SK-N-SH treated with all-trans-retinoic acid at 6 μM for 48 hours (cell line): ENCODE measurements at regions not wholly inside any gene's neighbourhood (a gene's known extent, or its start where the extent isn't known, plus 50 kb on each side); places are given as distances from the start of the nearest gene placed in this dataset.
"Not testable (repeated sequence)": the region's sequence is repeated elsewhere in the genome, so short reads cannot be mapped to it uniquely, and the experiment has no call there.

Experiments
- ATAC-seq: fragments of 200-7000 bp; cut with Tn5 transposase; 3 replicates; pipeline ENCODE4 v1.9.1; 2020; ENCODE audit warnings: mild to moderate bottlenecking, moderate library complexity
- ARNTL ChIP-seq: fragments of 450-650 bp; formaldehyde crosslinking; IDR thresholded peaks from 2 replicates; pipeline ENCODE4 v1.5.0; 2020; ENCODE audit warnings: low read depth, mild to moderate bottlenecking, moderate library complexity, borderline replicate concordance
- CSDC2 ChIP-seq: fragments of 250-450 bp; sonication (Bioruptor Pico); IDR thresholded peaks from 2 replicates; pipeline ENCODE4 v1.5.0; 2020; ENCODE audit warnings: mild to moderate bottlenecking, moderate library complexity
- ESRRG ChIP-seq: fragments of 250-450 bp; sonication (Bioruptor Pico); IDR thresholded peaks from 2 replicates; pipeline ENCODE4 v1.6.1; 2021; ENCODE audit warnings: mild to moderate bottlenecking
- ISL1 ChIP-seq: fragments of 250-450 bp; sonication (Bioruptor Pico); IDR thresholded peaks from 2 replicates; pipeline ENCODE4 v2.1.2; 2022; ENCODE audit warnings: mild to moderate bottlenecking, moderate library complexity
- PPARA ChIP-seq: fragments of 250-450 bp; sonication (Bioruptor Pico); IDR thresholded peaks from 2 replicates; pipeline ENCODE4 v1.5.0; 2020; ENCODE audit warnings: mild to moderate bottlenecking, borderline replicate concordance
- RARB ChIP-seq: fragments of 250-450 bp; sonication (Bioruptor Pico); IDR thresholded peaks from 2 replicates; pipeline ENCODE4 v1.8.0; 2021; ENCODE audit warnings: mild to moderate bottlenecking, moderate library complexity
- SNAI2 ChIP-seq: fragments of 250-450 bp; sonication (Bioruptor Pico); IDR thresholded peaks from 2 replicates; pipeline ENCODE4 v1.5.0; 2020; ENCODE audit warnings: mild to moderate bottlenecking, moderate library complexity
- TCF4 ChIP-seq: fragments of 250-450 bp; sonication (Bioruptor Pico); IDR thresholded peaks from 2 replicates; pipeline ENCODE4 v1.8.0; 2021; ENCODE audit warnings: mild to moderate bottlenecking, moderate library complexity, borderline replicate concordance
- TOX ChIP-seq: fragments of 250-450 bp; sonication (Bioruptor Pico); IDR thresholded peaks from 2 replicates; pipeline ENCODE4 v1.8.0; 2021; ENCODE audit warnings: mild to moderate bottlenecking, moderate library complexity, borderline replicate concordance
- ZFP3 ChIP-seq: fragments of 250-450 bp; sonication (Bioruptor Pico); IDR thresholded peaks from 2 replicates; pipeline ENCODE4 v1.5.0; 2020; ENCODE audit warnings: mild to moderate bottlenecking, moderate library complexity
- ZFP30 ChIP-seq: fragments of 450-650 bp; formaldehyde crosslinking; IDR thresholded peaks from 2 replicates; pipeline ENCODE4 v1.5.0; 2022; ENCODE audit warnings: mild to moderate bottlenecking, moderate library complexity
- ZNF565 ChIP-seq: fragments of 450-650 bp; formaldehyde crosslinking; conservative IDR thresholded peaks from 2 replicates; pipeline ENCODE4 v1.5.0; 2020; ENCODE audit warnings: low read depth, mild to moderate bottlenecking, moderate library complexity
- ZNF70 ChIP-seq: fragments of 450-650 bp; formaldehyde crosslinking; IDR thresholded peaks from 2 replicates; pipeline ENCODE4 v1.5.0; 2020; ENCODE audit warnings: mild to moderate bottlenecking, moderate library complexity
- TF ChIP-seq, protein P1 (sequence below): fragments of 250-450 bp; sonication (Bioruptor Pico); IDR thresholded peaks from 2 replicates; pipeline ENCODE4 v1.8.0; 2021; ENCODE audit warnings: low read depth, mild to moderate bottlenecking, moderate library complexity, borderline replicate concordance
- TF ChIP-seq, protein P2 (sequence below): fragments of 250-450 bp; sonication (Bioruptor Pico); IDR thresholded peaks from 2 replicates; pipeline ENCODE4 v1.5.1; 2020; ENCODE audit warnings: low read depth, mild to moderate bottlenecking, moderate library complexity
- TF ChIP-seq, protein P3 (sequence below): fragments of 250-450 bp; sonication (Bioruptor Pico); IDR thresholded peaks from 2 replicates; pipeline ENCODE4 v1.5.1; 2021; ENCODE audit warnings: mild to moderate bottlenecking, moderate library complexity
- TF ChIP-seq, protein P4 (sequence below): fragments of 250-450 bp; sonication (Bioruptor Pico); IDR thresholded peaks from 2 replicates; pipeline ENCODE4 v1.8.0; 2020; ENCODE audit warnings: mild to moderate bottlenecking, moderate library complexity, borderline replicate concordance
- TF ChIP-seq, protein P5 (sequence below): fragments of 250-450 bp; sonication (Bioruptor Pico); IDR thresholded peaks from 2 replicates; pipeline ENCODE4 v1.5.0; 2020; ENCODE audit warnings: mild to moderate bottlenecking, moderate library complexity

DNA sequence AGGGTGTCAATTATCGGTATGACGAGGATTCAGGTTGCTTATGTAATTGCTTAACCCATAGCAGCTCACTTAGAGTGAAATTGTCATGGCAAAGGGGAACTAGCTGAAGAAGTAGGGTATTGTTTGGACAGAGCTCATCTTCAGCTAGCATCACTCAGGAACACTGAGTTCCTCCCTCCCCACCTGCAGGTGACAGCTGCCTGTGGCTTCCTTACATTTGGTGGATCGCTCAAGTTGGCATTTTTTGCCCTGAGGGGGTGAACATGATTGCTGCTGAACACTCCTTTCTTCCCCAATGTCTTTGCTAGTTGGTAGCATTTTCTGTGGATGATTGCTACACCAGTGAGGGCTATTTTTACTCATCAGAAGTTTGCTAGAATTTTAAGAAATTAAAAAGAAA, 86.7 kb upstream of the THUMPD2 start:
- TF ChIP-seq ESRRG (CRISPR knock-in tag) = no peak
- TF ChIP-seq, protein P1, sequence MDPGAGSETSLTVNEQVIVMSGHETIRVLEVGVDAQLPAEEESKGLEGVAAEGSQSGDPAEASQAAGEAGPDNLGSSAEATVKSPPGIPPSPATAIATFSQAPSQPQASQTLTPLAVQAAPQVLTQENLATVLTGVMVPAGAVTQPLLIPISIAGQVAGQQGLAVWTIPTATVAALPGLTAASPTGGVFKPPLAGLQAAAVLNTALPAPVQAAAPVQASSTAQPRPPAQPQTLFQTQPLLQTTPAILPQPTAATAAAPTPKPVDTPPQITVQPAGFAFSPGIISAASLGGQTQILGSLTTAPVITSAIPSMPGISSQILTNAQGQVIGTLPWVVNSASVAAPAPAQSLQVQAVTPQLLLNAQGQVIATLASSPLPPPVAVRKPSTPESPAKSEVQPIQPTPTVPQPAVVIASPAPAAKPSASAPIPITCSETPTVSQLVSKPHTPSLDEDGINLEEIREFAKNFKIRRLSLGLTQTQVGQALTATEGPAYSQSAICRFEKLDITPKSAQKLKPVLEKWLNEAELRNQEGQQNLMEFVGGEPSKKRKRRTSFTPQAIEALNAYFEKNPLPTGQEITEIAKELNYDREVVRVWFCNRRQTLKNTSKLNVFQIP (CRISPR knock-in tag) = no peak
- no peak for TF ChIP-seq ZNF70 (CRISPR knock-in tag)
- no peak for TF ChIP-seq PPARA (CRISPR knock-in tag)
- no peak for TF ChIP-seq ARNTL (CRISPR knock-in tag)
- no peak for TF ChIP-seq RARB
- TF ChIP-seq ZFP3 (CRISPR knock-in tag) = no peak
- TF ChIP-seq, protein P2, sequence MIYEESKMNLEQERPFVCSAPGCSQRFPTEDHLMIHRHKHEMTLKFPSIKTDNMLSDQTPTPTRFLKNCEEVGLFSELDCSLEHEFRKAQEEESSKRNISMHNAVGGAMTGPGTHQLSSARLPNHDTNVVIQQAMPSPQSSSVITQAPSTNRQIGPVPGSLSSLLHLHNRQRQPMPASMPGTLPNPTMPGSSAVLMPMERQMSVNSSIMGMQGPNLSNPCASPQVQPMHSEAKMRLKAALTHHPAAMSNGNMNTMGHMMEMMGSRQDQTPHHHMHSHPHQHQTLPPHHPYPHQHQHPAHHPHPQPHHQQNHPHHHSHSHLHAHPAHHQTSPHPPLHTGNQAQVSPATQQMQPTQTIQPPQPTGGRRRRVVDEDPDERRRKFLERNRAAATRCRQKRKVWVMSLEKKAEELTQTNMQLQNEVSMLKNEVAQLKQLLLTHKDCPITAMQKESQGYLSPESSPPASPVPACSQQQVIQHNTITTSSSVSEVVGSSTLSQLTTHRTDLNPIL (CRISPR knock-in tag) = no peak
- no peak for TF ChIP-seq TOX (CRISPR knock-in tag)
- TF ChIP-seq CSDC2 (CRISPR knock-in tag) = no peak
- no peak for ATAC-seq

DNA sequence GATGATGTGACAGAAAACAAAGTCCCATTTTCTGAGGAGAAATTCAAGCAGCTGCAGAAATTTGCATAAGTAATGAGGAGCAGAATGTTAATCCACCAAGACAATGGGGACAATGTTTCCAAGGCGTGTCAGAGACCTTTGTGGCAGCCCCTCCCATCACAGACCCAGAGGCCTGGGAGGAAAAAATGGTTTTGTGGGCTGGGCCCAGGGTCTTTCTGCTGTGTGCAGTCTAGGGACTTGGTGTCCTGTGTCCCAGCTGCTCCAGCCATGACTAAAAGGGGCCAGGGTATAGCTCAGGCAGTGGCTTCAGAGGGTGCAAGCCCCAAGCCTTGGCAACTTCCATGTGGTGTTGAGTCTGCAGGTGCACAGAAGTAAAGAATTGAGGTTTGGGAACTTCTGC, 84.6 kb upstream of the THUMPD2 start:
- ATAC-seq = not testable (repeated sequence)

DNA sequence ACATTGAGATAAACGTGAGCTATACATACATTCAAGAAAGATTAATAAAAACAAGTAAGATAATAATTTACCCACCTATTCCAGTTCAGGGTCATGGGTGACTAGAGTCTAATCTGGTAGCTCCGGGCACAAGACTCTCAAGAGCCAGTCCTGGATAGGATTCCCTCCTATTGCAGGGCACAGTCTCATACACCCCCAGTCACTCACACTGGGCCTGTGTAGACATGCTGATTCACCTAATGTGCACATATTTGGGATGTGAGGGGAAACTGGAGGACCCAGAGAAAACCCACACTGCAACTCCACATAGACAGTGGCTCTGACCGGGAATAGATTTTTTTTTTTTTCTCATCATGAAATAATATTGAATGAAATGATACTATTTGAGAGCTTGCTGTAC, 81.5 kb upstream of the THUMPD2 start:
- ATAC-seq = no peak
- TF ChIP-seq, protein P3, sequence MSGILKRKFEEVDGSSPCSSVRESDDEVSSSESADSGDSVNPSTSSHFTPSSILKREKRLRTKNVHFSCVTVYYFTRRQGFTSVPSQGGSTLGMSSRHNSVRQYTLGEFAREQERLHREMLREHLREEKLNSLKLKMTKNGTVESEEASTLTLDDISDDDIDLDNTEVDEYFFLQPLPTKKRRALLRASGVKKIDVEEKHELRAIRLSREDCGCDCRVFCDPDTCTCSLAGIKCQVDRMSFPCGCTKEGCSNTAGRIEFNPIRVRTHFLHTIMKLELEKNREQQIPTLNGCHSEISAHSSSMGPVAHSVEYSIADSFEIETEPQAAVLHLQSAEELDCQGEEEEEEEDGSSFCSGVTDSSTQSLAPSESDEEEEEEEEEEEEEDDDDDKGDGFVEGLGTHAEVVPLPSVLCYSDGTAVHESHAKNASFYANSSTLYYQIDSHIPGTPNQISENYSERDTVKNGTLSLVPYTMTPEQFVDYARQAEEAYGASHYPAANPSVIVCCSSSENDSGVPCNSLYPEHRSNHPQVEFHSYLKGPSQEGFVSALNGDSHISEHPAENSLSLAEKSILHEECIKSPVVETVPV (CRISPR knock-in tag) = no peak
- no peak for TF ChIP-seq ARNTL (CRISPR knock-in tag)
- no peak for TF ChIP-seq SNAI2 (CRISPR knock-in tag)
- TF ChIP-seq TOX (CRISPR knock-in tag) = no peak
- TF ChIP-seq, protein P4, sequence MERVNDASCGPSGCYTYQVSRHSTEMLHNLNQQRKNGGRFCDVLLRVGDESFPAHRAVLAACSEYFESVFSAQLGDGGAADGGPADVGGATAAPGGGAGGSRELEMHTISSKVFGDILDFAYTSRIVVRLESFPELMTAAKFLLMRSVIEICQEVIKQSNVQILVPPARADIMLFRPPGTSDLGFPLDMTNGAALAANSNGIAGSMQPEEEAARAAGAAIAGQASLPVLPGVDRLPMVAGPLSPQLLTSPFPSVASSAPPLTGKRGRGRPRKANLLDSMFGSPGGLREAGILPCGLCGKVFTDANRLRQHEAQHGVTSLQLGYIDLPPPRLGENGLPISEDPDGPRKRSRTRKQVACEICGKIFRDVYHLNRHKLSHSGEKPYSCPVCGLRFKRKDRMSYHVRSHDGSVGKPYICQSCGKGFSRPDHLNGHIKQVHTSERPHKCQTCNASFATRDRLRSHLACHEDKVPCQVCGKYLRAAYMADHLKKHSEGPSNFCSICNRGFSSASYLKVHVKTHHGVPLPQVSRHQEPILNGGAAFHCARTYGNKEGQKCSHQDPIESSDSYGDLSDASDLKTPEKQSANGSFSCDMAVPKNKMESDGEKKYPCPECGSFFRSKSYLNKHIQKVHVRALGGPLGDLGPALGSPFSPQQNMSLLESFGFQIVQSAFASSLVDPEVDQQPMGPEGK (CRISPR knock-in tag) = no peak

DNA sequence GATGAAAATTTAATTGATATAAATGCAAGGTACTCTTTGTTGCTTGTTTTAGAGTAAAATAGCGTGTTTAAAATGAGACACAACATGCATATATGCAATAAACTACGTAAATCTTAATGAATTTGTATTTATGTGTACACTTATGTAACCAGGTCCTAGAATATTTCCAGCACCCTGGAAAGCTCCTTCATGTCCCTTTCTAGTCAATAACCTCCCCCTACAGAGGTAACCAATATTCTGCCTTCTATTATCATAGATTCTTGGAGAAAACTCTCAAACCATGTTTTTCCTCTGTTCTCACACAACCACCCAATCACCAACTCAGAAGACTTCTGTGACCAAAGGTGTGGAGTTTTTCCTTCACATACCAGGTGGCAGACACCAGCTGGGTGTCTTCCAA, 79.6 kb upstream of the THUMPD2 start:
- TF ChIP-seq PPARA (CRISPR knock-in tag) = no peak
- TF ChIP-seq, protein P5, sequence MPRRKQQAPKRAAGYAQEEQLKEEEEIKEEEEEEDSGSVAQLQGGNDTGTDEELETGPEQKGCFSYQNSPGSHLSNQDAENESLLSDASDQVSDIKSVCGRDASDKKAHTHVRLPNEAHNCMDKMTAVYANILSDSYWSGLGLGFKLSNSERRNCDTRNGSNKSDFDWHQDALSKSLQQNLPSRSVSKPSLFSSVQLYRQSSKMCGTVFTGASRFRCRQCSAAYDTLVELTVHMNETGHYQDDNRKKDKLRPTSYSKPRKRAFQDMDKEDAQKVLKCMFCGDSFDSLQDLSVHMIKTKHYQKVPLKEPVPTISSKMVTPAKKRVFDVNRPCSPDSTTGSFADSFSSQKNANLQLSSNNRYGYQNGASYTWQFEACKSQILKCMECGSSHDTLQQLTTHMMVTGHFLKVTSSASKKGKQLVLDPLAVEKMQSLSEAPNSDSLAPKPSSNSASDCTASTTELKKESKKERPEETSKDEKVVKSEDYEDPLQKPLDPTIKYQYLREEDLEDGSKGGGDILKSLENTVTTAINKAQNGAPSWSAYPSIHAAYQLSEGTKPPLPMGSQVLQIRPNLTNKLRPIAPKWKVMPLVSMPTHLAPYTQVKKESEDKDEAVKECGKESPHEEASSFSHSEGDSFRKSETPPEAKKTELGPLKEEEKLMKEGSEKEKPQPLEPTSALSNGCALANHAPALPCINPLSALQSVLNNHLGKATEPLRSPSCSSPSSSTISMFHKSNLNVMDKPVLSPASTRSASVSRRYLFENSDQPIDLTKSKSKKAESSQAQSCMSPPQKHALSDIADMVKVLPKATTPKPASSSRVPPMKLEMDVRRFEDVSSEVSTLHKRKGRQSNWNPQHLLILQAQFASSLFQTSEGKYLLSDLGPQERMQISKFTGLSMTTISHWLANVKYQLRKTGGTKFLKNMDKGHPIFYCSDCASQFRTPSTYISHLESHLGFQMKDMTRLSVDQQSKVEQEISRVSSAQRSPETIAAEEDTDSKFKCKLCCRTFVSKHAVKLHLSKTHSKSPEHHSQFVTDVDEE = no peak
- TF ChIP-seq SNAI2 (CRISPR knock-in tag) = no peak
- TF ChIP-seq ISL1 (CRISPR knock-in tag) = no peak
- no peak for TF ChIP-seq ZFP30 (CRISPR knock-in tag)
- no peak for TF ChIP-seq ZNF70 (CRISPR knock-in tag)
- TF ChIP-seq ZFP3 (CRISPR knock-in tag) = no peak
- no peak for TF ChIP-seq ZNF565 (CRISPR knock-in tag)
- TF ChIP-seq CSDC2 (CRISPR knock-in tag) = no peak
- TF ChIP-seq, protein P2 (CRISPR knock-in tag) = no peak
- TF ChIP-seq TCF4 = no peak
- TF ChIP-seq, all 23 proteins: peak for 0
- ATAC-seq = no peak
